Fibroblast of lung (primary cell): ENCODE measurements at regions not wholly inside any gene's neighbourhood (a gene's known extent, or its start where the extent isn't known, plus 50 kb on each side); places are given as distances from the start of the nearest gene placed in this dataset.

Experiments
- DNase-seq, 2 donors: peaks; one replicate each; pipeline versions ENCODE4 v3.0.0 to v3.0.0-alpha.2; 2010; ENCODE audit warnings: low read depth in 2 of 2
- H2AFZ ChIP-seq: 2 replicates; pipeline ENCODE4 v1.5.1; 2012; ENCODE audit warnings: low read length, control low read depth, inconsistent platforms
- H3K27ac ChIP-seq: 2 replicates; pipeline ENCODE4 v1.5.1; 2011; ENCODE audit warnings: low read length, control low read depth; ENCODE audit not compliant: insufficient read depth
- H3K27me3 ChIP-seq: 2 replicates; pipeline ENCODE4 v1.5.1; 2011; ENCODE audit warnings: mild to moderate bottlenecking, low read length; ENCODE audit not compliant: control insufficient read depth, insufficient read depth
- H3K36me3 ChIP-seq: 2 replicates; pipeline ENCODE4 v1.5.1; 2011; ENCODE audit warnings: low read length; ENCODE audit not compliant: control insufficient read depth, insufficient read depth
- H3K4me1 ChIP-seq: 2 replicates; pipeline ENCODE4 v1.5.1; 2011; ENCODE audit warnings: low read length; ENCODE audit not compliant: control insufficient read depth, insufficient read depth; ENCODE audit errors: extremely low read depth
- H3K4me2 ChIP-seq: 2 replicates; pipeline ENCODE4 v1.5.1; 2011; ENCODE audit warnings: low read length, control low read depth; ENCODE audit not compliant: insufficient read depth; ENCODE audit errors: extremely low read depth
- H3K4me3 ChIP-seq, 4 experiments: fragments of 200-600 bp in 1 of 4; sonication (generic) in 1 of 4; replicated peaks in 1 of 4; 2 replicates each; pipeline ENCODE4 v1.5.1; 2011 to 2016; ENCODE audit warnings: low read length in 4 of 4, low read depth in 3 of 4, mild to moderate bottlenecking in 3 of 4, control low read depth in 2 of 4, inconsistent platforms in 1 of 4, mixed read lengths in 1 of 4; ENCODE audit not compliant: insufficient read depth in 1 of 4; ENCODE audit errors: control extremely low read depth in 1 of 4
- H3K79me2 ChIP-seq: 2 replicates; pipeline ENCODE4 v1.5.1; 2012; ENCODE audit warnings: mild to moderate bottlenecking, low read length, inconsistent platforms; ENCODE audit not compliant: control insufficient read depth, insufficient read depth
- H3K9ac ChIP-seq: 2 replicates; pipeline ENCODE4 v1.5.1; 2011; ENCODE audit warnings: mild to moderate bottlenecking, low read length, control low read depth; ENCODE audit not compliant: insufficient read depth
- H3K9me3 ChIP-seq: 2 replicates; pipeline ENCODE4 v1.5.1; 2012; ENCODE audit warnings: low read depth, low read length; ENCODE audit not compliant: control insufficient read depth, insufficient read depth
- H4K20me1 ChIP-seq: 2 replicates; pipeline ENCODE4 v1.5.1; 2011; ENCODE audit warnings: low read length; ENCODE audit not compliant: control insufficient read depth, insufficient read depth; ENCODE audit errors: extremely low read depth
- CTCF ChIP-seq, 2 donors: IDR thresholded peaks in 1 of 2; conservative IDR thresholded peaks in 1 of 2; 1 replicate in 1 of 2; 2 replicates in 1 of 2; pipeline ENCODE4 v1.5.1; 2011 to 2012; ENCODE audit warnings: low read length in 2 of 2, control low read depth in 1 of 2, inconsistent platforms in 1 of 2, low read depth in 1 of 2, mild to moderate bottlenecking in 1 of 2
- EZH2 ChIP-seq: IDR thresholded peaks from 2 replicates; pipeline ENCODE4 v1.5.1; 2012; ENCODE audit warnings: low read length, control low read depth, mild to moderate bottlenecking; ENCODE audit errors: missing control alignments

GRCh38 chr2:220192994-220193753 lies 565.7 kb downstream of the SLC4A3 start:
- Histone ChIP-seq H3K27ac (no peak overlapping the region), H3K79me2 (no peaks in the 10 kb centered on the region), H3K27me3 (no peaks in the 10 kb centered on the region), H3K9ac (no peak overlapping the region), H3K9me3 (no peaks in the 10 kb centered on the region), H3K4me1 (no peaks in the 10 kb centered on the region), H3K36me3 (no peaks in the 10 kb centered on the region), H2AFZ (no peak overlapping the region), H4K20me1 (no peaks in the 10 kb centered on the region), H3K4me3 (no peak overlapping the region), H3K4me2 (no peak overlapping the region)
- peak in 1 of 2 donors; percentile 56 for DNase-seq
- TF ChIP-seq CTCF (conservative IDR thresholded peaks at IDR 0.05 in 1 of 2, IDR thresholded peaks at IDR 0.05 in 1 of 2; ENCODE audit: low read depth in 1 of 2, low read length in 2 of 2) = no peak
- TF ChIP-seq EZH2 = no peak

- H3K4me2 ChIP-seq = no peak overlapping the region
- no peaks in the 10 kb centered on the region for H3K79me2 ChIP-seq
- no peak overlapping the region for H3K9ac ChIP-seq
Measured at GRCh38 chr2:220194630-220195584, 567.5 kb downstream of the SLC4A3 start.

More at GRCh38 chr2:220194630-220195584, 567.5 kb downstream of the SLC4A3 start:
- no peak overlapping the region for H3K4me3 ChIP-seq
- H3K27me3 ChIP-seq = no peaks in the 10 kb centered on the region
- H3K36me3 ChIP-seq = no peaks in the 10 kb centered on the region
- DNase-seq = peak in 1 of 2 donors; percentile 34
- H3K27ac ChIP-seq = no peak overlapping the region
- H4K20me1 ChIP-seq = no peaks in the 10 kb centered on the region
- H2AFZ ChIP-seq = no peak overlapping the region
- no peak for TF ChIP-seq CTCF (conservative IDR thresholded peaks at IDR 0.05 in 1 of 2, IDR thresholded peaks at IDR 0.05 in 1 of 2; ENCODE audit: low read depth in 1 of 2, low read length in 2 of 2)
- TF ChIP-seq EZH2 = no peak
- H3K4me1 ChIP-seq = peaks cover 3% of the 10 kb centered on the region
- H3K9me3 ChIP-seq = no peaks in the 10 kb centered on the region
